Glomerular endothelial cell (primary cell): ENCODE measurements at regions not wholly inside any gene's neighbourhood (a gene's known extent, or its start where the extent isn't known, plus 50 kb on each side); places are given as distances from the start of the nearest gene placed in this dataset.

Experiments
- DNase-seq: peaks from one replicate; pipeline ENCODE4 v3.0.0-alpha.2; 2011; ENCODE audit warnings: low read depth, low spot score; ENCODE audit errors: extremely low read depth

DNA sequence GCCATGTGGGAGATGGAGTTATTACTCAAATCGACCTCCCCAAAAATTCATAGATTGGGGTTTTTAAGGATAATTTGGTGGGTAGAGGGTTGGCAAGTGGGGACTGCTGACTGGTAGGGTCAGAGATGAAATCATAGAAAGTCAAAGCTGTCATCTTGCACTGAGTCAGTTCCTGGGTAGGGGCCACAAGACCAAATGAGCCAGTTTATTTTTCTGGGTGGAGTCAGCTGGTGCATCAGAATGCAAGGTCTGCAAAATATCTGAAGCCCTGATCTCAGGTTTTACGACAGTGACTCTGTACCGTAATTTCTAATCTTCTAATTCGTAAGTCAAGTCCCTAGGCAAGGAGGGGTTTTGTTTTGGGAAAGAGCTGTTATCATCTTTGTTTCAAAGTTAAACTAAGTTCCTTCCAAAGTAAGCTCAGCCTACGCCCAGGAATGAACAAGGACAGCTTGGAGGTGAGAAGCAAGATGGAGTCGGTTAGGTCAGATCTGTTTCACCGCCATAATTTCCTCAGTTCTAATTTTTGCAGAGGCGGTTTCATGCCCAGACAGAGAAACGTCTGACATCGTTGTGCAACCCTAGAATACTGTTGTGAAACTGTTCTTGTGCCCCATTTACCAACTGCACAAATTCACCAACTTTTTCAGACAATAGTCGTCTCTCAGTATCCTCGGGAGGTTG, 104.5 kb upstream of the SFSWAP start:
- DNase-seq, result no peak

DNA sequence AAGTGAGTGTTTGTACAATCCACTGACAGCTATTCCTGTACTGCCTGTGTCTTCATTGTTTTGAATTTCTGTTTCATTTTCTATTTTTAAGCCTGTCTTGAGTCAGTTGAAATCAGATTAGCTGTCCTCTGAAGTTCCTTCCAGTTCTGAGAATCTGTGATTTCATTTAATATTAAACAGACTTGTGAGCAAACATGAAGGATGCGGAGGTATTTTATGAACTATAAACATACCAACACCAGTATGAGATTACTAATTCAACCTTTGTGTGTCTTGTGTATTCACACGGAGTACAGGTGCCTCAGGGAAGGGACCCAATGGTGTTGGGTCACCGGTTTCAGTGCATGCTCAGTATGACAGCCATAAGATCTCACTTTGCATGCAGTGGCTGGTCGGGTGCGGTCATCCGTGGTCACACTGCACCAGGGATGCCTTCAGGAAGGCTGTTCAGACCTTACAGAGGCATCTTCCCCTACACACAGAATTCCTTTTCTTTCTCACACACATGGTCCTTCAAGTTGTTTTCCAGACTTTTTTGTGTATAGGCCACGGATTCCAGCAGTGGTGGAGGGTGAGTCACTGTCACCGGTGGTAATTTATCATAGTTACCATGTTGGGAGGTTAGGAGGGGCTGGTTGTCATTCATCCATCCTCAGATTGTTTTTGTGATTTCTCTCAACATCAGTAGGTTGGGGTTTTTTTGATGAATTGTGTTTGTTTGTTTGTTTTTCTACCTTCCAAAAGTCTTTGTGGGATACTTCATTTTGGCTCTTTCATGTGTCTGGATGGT, 103.0 kb upstream of the SFSWAP start:
- no peak for DNase-seq

DNA sequence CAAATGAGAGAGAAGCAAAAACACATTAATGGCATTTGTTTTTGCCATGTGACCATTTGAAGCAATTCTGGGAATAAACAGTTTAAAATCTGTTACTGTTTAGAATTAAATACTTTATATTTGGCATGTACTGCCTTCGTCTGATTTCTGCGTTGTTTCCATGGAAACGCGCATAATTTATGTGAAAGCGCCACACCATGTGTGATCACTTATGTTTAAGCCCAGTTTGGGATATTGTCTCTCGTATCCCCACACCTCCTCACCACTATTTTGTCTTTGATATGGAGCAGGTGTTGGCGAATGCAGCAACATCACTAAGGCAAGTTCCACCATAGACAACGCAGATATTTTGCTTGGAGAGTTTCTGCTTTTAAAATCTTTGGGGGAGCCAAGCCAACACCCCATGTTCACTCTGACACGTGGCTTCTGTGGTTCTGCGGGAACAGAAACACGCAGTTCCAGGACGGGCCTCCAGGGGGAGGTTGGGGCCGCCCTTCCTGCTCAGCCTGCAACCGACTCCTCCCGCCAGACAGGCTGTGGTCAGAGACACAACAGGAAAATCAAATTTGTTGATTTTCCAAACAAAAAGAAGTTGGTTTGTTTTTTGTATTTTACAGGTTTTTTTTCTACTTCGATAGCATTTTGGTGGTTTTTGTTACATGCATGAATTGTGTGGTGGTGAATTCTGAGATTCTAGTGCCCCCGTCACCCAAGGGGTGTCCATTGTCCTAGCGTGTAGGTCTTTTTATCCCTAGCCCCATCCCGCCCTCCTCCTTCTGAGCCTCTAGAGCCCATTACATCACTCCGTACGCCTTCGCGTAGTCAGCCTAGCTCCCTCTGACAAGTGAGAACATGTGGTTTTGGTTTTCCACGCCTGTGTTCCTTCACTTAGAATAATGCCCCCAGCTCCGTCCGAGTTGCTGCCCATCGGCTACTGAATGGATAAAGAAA, 101.9 kb upstream of the SFSWAP start:
- no peak for DNase-seq

DNA sequence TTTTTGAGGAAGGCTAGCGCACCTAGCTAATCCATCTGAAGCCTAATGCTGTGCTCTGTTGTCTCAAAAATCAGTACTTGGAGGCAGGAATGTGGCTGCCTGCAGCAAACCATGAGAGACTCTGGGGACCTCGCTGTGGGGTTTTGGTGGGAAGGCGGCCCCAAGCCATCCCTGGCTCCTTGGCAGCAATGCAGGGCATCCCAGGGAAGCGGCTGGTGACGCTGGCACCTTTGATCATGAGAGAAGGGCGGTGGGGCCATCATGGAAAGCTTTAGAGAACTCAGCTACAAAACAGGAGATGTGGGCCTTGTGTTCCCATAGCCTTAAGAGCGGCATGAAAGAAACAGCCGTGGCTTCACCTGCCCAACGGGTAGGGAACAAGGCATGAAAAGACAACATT, 101.1 kb upstream of the SFSWAP start:
- DNase-seq, result no peak

DNA sequence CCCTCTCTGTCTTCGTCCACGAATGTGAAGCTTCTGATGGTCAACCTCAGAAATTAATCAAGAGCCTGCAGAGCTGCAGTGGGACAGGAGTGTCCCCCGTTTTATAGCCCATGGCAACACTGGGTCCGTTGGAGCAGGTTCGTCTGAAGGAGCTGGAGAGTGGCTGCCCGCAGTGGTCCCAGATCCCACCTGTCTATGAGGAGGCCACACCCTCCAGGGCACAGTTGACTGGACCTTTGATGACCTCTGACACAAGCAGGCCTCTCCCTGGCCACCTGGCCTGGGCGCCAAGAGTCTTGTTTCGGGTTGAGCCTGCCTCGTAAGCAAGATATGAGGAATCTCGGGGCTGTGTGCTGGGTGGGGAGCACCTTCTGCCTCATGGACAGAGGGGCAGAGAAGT, 100.7 kb upstream of the SFSWAP start:
- DNase-seq, result no peak

DNA sequence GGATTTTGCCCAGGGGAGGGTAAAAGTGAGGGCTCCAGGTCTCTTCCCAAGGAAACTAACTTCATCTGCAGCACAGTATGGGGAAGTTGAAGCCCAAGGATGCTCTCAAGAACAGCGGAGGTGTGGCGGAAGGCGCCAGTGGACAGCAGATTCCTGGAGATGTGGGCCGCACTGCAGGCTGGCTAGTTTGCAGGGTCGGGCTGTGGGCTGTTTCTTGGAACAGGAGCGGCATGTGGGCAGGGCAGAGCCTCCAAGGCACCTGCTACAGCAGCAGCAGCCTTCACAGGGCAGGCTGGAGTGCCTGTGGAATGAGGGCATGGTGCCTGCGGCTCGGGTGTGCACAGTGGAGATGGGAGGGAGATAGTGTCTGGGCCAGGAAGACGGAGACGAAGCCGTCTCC, 100.0 kb upstream of the SFSWAP start:
- DNase-seq, result no peak

DNA sequence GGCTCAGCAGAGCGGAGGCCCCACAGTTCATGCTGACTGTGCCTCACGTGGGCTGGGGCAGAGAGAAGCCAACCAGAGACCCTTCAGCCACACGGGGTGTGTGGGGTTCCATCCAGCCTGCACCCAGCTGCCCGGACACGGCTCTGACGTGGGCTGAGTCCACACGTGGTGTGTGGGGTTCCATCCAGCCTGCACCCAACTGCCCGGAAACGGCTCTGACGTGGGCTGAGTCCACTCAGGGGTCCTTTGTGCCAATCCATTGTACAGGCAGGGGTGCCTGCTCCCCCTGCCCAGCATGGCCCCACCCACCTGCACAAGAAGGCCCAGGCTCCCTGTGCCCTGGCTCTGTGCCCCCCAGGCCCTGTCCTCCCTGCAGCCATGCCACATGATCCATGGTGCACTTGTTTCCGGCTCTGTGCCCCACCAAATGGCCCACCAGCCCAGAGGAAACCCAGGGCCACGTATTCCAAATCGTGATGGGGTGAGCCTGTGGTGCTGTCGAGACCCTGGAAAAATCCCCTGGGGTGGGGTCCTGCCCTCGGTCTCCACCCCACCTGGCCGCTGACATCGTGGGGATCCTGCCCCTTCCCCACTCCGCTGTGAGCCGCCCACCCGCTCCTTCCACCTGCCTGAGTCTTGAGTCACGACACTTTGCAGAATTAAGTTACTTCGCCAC, 99.3 kb upstream of the SFSWAP start:
- DNase-seq, result no peak

DNA sequence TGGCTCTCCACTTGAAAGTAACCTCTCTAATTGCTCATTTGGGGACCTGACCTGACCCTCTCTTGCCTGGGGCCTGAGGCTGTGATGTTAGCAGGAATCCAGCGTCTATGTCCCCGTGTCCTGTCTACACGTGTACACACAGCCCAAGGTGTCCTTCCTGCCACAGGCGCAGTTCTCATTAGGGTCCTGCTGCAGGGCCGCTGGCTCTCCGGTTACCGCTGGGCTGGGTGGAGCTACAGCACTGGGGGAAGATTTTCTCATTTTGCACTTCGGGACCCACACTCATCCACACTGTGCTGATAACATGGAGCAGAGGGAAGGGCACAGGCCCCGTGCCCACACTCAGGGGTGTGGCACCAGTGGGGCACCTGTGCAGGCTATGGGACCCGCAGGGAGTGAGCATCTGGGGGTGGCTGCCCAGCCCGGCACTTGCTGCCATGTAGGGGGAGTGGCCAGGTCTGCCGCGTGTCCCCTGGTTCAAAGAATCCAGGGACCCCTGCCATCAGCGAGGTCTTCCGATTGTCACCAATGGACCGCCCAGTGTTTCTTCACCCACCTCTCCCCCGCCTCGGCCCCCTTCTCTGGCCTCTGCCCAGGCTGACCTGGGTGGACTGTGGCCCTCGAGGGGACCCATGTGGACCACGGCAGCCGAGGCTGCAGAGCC, 98.7 kb upstream of the SFSWAP start:
- no peak for DNase-seq

DNA sequence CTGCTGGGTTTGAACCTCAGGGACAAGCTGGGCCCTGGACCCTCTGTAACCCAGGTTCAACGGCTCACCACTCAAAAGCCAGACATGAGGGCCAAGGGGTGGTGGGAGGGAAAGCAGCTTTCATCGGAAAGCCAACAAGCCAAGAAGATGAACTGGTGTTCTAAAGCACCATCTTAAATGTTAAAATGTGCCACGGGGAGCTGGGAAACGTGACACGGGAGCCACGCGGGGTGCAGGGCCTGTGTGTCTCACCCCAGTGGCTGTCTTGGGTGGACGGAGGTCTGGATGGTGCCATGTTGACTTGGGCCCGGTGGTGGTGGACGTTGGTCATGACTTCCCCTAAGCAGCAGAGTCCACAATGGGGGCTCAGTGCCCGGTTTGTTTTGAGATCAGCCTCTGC, 97.7 kb upstream of the SFSWAP start:
- no peak for DNase-seq

DNA sequence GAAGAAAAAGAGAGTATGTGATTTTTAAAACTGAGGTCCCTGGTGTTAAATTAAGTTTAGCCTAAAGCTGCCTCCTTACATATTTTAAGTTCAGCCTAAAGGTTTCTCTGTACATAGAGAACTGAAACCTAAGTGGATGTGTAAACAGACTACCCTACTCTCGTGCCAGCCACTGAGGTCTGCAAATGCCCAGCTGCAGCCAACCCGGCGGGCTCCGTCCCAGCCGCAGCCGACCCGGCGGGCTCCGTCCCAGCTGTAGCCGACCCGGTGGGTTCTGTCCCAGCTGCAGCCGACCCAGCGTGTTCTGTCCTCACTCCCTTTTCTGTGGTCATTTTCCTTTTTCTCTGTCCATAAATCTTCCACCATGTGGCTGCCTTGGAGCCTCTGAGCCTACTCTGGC, 97.2 kb upstream of the SFSWAP start:
- DNase-seq, result no peak

DNA sequence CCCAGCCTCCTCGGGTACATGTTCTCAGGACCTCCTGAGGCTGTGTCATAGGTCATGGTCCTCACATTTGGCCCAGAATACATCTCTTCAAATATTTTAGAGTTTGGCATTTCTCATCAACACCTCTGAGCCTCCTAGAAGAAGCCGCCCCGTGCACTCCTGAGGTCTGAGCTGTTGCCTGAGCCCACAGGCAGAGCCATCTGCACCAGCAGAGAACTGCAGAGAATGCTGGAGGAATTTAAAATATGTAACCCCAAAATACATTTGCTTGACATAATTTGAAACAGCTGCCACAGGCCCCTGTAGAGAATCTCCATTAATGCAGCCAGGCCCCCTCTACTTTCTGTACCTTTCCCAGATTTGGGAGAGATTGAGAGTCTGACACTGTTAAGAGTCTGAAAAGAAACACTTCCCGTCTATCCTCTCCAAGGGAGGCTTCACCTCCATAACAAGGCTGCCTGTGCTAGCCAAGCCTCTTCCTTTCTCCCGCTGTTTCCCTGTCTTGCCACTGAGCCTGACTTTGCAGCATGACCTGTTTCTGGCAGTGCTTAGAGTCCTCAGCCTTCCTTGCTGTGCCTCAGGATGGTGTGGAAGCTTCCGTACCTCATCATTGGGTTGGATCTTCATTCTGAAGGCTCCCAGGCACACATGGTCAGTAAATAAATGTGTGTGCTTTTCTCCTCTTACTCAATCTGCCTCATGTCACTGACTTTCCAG, 95.4 kb upstream of the SFSWAP start:
- no peak for DNase-seq

DNA sequence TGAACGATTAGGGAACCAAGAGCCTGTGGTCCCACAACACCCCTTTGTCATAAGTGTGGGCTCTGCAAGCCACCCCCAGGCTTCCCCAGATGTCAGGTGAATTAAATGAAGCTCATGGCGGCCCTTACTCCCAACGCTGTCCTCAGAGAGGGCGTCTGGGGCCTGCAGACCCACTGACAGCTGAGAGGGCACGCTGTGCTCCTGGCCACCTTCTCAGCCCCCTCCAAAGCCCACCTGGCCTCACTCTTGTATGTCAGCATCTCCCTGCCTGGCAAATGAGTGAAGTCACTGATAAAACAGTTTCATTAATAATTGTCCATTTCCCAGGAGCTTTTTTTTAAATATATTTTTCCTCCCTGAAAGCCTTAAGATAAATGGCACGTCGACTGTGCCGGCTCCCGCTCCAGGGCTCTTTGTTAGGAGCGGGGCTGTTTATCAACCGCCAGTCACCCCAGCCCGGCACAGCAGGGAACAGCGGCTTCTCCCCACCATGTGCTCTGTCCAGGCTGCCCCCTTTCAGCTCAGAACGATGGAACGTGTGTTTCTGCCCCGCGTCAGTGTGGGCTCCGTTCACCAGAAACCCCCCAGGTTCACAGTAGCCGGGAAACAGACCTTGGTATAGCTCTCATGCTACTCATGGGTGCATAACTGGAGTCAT, 94.7 kb upstream of the SFSWAP start:
- no peak for DNase-seq

DNA sequence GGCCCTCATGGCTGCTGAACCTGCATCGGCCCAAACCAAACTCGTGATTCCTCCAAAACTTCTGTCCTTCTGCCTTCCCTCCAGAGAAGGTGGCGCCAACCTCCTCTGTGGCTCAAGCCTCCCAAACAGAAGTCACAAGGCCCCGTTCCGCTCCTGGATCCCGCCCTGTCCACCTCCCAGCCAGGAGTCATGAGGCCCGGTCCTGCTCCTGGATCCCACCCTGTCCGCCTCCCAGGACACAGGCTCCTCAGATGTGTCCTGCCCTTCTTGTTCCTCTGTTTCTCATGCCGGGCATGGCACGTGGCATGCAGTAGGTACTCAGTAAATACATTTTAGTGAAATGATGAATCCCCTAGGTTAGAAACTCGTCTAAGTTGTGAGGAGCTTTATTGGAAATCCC, 94.2 kb upstream of the SFSWAP start:
- no peak for DNase-seq

DNA sequence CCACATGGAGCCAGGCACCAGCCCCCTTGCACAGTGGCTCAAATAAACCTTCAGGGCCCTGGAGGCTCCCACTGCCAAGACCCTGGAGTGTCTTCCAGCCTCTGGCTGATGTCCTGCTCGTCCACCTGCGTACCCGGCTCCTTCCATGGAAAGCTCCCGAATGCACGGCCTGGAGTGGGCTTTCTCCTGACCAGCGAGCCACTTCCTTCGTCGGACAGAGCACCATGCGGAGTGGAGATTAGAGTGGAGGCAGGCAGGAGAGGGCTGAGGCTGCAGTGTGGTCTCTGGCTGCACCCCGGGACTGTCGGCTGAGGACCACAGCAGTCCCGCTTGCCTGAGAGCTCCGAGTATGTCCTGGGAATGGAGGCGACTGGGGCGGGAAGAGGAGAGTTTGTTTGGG, 93.7 kb upstream of the SFSWAP start:
- DNase-seq, result no peak

DNA sequence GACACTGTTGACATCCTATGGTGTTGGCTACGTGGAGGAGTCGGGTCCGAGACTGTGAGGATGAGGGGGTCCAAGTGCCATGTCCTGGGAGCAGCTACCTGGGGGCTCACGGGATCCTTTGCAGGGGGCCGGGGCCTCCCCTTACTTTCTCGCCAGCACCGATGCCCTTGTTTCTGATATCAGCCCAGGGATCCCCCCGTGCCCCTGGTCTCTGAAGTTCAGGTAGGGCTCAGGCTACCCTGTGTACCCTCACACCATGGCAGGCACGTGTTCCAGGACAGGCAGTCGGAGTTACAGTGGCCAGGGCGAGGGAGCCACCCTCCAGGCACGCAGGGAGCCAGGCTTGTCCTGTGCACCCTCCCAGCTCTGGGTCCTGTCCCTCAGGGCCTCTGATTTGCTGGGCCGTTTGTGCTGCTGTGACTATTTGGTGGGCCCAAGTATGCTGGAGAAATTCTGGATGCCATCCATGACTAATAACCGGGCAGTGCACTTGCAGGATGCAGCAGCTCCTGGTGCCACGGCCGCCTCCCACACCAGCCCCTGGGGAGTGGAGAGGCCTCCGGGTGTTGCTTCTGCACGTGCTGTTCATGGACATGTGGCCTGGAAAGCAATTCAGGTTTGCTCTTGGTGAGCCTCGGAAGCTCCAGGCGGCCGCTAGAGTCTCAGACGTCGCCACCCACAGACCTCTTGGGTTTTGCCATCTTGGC, 93.1 kb upstream of the SFSWAP start:
- DNase-seq, result no peak

DNA sequence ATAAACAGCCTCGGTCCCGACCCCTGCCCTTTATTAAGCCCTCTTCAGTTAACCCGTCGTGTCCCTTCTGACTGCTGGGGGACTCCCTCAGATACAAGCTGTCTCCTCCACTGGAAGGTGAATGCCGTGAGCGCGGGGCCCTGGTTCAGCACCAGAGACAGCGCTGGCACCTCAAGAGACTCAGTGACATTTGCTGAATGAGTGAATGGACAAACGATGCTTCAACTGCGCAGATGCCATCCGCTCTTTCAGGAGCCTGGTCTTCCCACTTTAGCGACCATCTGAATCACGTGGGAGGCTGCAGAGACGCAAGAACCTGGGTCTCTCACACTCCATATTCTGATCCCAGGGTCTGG, 92.6 kb upstream of the SFSWAP start:
- no peak for DNase-seq

DNA sequence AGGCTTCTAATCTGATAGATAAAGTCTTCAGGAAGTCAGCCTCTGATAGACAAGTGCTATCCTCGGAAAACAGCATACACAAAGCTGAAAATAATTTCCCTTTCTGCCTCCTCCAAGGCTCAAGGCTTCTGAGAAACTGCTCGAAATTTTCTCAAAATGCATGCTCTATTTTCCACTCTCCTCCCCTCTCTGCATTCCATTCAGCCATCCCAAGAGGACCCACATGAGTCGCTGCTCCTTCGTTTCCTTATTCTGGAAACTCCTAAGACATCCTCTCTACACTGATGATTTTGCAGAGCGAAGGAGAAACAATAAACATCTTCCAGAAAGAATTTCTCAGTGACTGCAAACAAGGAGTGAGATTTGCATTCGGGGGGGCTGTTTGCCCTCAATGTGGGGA, 92.2 kb upstream of the SFSWAP start:
- DNase-seq, result no peak

DNA sequence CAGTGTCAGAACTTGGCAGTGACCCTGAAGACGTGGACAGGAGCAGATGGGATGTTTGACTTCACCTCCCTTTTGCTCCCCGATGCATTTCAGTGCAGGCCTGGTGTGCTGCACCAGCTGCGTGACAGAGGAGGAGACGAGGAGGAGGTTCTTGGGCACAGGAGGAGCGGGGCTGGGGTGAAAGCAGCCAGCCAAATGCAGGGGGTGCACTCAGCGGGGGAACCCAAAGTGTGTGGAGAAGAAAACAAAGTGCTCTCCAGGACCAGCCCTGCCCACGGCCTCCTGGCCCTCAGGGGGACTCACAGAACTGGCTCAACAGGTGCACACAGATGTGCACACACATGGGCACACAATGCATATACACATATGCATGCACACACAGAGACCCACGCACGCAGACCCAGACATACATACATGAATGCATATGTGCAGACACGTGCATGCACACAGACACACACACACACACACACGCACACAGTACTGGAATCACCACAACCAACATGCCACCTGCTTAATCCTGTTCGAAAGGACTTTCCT, 91.7 kb upstream of the SFSWAP start:
- DNase-seq, result no peak
